SU-DHL-6 (cell line): ENCODE measurements at regions not wholly inside any gene's neighbourhood (a gene's known extent, or its start where the extent isn't known, plus 50 kb on each side); places are given as distances from the start of the nearest gene placed in this dataset.

Source experiments
- H2AFZ ChIP-seq: fragments of 200-600 bp; sonication (generic); 2 replicates; pipeline ENCODE4 v1.6.1; 2014; ENCODE audit warnings: low read depth, mild to moderate bottlenecking, moderate library complexity, mixed read lengths, antibody characterized with exemption, low read length; ENCODE audit not compliant: severe bottlenecking
- H3F3A ChIP-seq: fragments of 200-600 bp; shearing (Covaris generic); 2 replicates; pipeline ENCODE4 v1.6.0; 2016; ENCODE audit warnings: antibody characterized with exemption, mild to moderate bottlenecking; ENCODE audit not compliant: insufficient read depth
- H3K27ac ChIP-seq: fragments of 200-600 bp; sonication (generic); 2 replicates; pipeline ENCODE4 v1.5.1; 2016; ENCODE audit warnings: low read depth, mild to moderate bottlenecking, low read length, moderate library complexity, mixed read lengths
- H3K27me3 ChIP-seq: fragments of 200-600 bp; sonication (generic), shearing (Covaris generic); 2 replicates; pipeline ENCODE4 v1.6.0; 2014; ENCODE audit warnings: mild to moderate bottlenecking, low read length
- H3K36me3 ChIP-seq: fragments of 200-600 bp; sonication (generic); 2 replicates; pipeline ENCODE4 v1.6.1; 2014; ENCODE audit warnings: mild to moderate bottlenecking, low read length, mixed read lengths
- H3K4me2 ChIP-seq: fragments of 300-600, 200-600 bp; shearing (Covaris generic), sonication (generic); 2 replicates; pipeline ENCODE4 v1.6.0; 2014; ENCODE audit warnings: low read length, low read depth, mild to moderate bottlenecking; ENCODE audit not compliant: poor library complexity, severe bottlenecking
- H3K4me3 ChIP-seq: fragments of 200-600 bp; sonication (generic); 2 replicates; pipeline ENCODE4 v1.5.1; 2014; ENCODE audit warnings: antibody characterized with exemption, low read length, mild to moderate bottlenecking, mixed read lengths; ENCODE audit not compliant: insufficient read depth, poor library complexity, severe bottlenecking
- H3K79me2 ChIP-seq: fragments of 200-600 bp; sonication (generic); 2 replicates; pipeline ENCODE4 v1.6.1; 2014; ENCODE audit warnings: mild to moderate bottlenecking, low read length, moderate library complexity; ENCODE audit not compliant: insufficient read depth
- H3K9ac ChIP-seq: fragments of 200-600 bp; sonication (generic); 2 replicates; pipeline ENCODE4 v1.7.0; 2014; ENCODE audit warnings: mild to moderate bottlenecking, low read length
- H3K9me2 ChIP-seq: fragments of 200-600 bp; sonication (generic); replicated peaks from 2 replicates; pipeline ENCODE4 v1.6.1; 2014; ENCODE audit warnings: low read length; ENCODE audit not compliant: insufficient read depth
- H3K9me3 ChIP-seq: fragments of 200-600 bp; sonication (generic); 2 replicates; pipeline ENCODE4 v1.6.1; 2014; ENCODE audit warnings: low read length, mixed read lengths; ENCODE audit not compliant: insufficient read depth
- H4K20me1 ChIP-seq: fragments of 200-600 bp; sonication (generic); 2 replicates; pipeline ENCODE4 v1.6.1; 2014; ENCODE audit warnings: low read depth, mild to moderate bottlenecking, antibody characterized with exemption, low read length, moderate library complexity, mixed read lengths
- CTCF ChIP-seq: fragments of 200-600 bp; sonication (generic); IDR thresholded peaks from one replicate; pipeline ENCODE4 v1.5.1; 2017; ENCODE audit warnings: antibody characterized with exemption, mild to moderate bottlenecking, low read length, moderate library complexity; ENCODE audit not compliant: insufficient read depth, poor library complexity, severe bottlenecking
- EZH2phosphoT487 ChIP-seq: fragments of 200-600 bp; sonication (generic), shearing (Covaris generic); conservative IDR thresholded peaks from 2 replicates; pipeline ENCODE4 v1.6.1; 2018; ENCODE audit warnings: mild to moderate bottlenecking, antibody characterized with exemption, low read length, moderate library complexity, mixed read lengths

GRCh38 chr2:125591954-125592353 is 1064.0 kb upstream of the GYPC start:
- TF ChIP-seq EZH2phosphoT487, result no peak
- no peak for TF ChIP-seq CTCF
- no peak overlapping the region for H3K4me2 ChIP-seq
- no peaks in the 10 kb centered on the region for H3K9me3 ChIP-seq
- no peak overlapping the region for H3K27ac ChIP-seq
- no peak overlapping the region for H2AFZ ChIP-seq
- no peaks in the 10 kb centered on the region for H4K20me1 ChIP-seq
- no peaks in the 10 kb centered on the region for H3K36me3 ChIP-seq
- H3K79me2 ChIP-seq, result no peaks in the 10 kb centered on the region
- no peaks in the 10 kb centered on the region for H3K27me3 ChIP-seq
- H3K9me2 ChIP-seq, result no peaks in the 10 kb centered on the region
- no peak overlapping the region for H3K9ac ChIP-seq
- H3K4me3 ChIP-seq, result no peak overlapping the region
- H3F3A ChIP-seq, result no peaks in the 10 kb centered on the region

- Histone ChIP-seq H2AFZ (no peak overlapping the region), H3K27me3 (no peaks in the 10 kb centered on the region), H3K9me3 (no peaks in the 10 kb centered on the region), H3K9ac (no peak overlapping the region), H3K79me2 (no peaks in the 10 kb centered on the region), H3K4me2 (no peak overlapping the region), H3F3A (no peaks in the 10 kb centered on the region), H3K9me2 (no peaks in the 10 kb centered on the region), H3K4me3 (no peak overlapping the region), H3K36me3 (no peaks in the 10 kb centered on the region), H3K27ac (no peak overlapping the region), H4K20me1 (no peaks in the 10 kb centered on the region)
- TF ChIP-seq CTCF, result no peak
Observed at GRCh38 chr2:125593036-125593435, 1062.9 kb upstream of the GYPC start.

GRCh38 chr2:125596612-125597011 is 1059.3 kb upstream of the GYPC start:
- no peak overlapping the region for H2AFZ ChIP-seq
- no peaks in the 10 kb centered on the region for H3F3A ChIP-seq
- H4K20me1 ChIP-seq, result no peaks in the 10 kb centered on the region
- TF ChIP-seq EZH2phosphoT487 (no peak), CTCF (no peak)
- no peak overlapping the region for H3K4me3 ChIP-seq
- H3K79me2 ChIP-seq, result no peaks in the 10 kb centered on the region
- no peaks in the 10 kb centered on the region for H3K9me2 ChIP-seq
- no peak overlapping the region for H3K9ac ChIP-seq
- no peaks in the 10 kb centered on the region for H3K27me3 ChIP-seq
- H3K36me3 ChIP-seq, result no peaks in the 10 kb centered on the region
- no peak overlapping the region for H3K4me2 ChIP-seq
- no peaks in the 10 kb centered on the region for H3K9me3 ChIP-seq
- no peak overlapping the region for H3K27ac ChIP-seq

- H3K9ac ChIP-seq, result no peak overlapping the region
- no peaks in the 10 kb centered on the region for H3K27me3 ChIP-seq
- no peak overlapping the region for H3K4me2 ChIP-seq
- no peak overlapping the region for H3K4me3 ChIP-seq
- no peaks in the 10 kb centered on the region for H4K20me1 ChIP-seq
- no peaks in the 10 kb centered on the region for H3F3A ChIP-seq
- H3K36me3 ChIP-seq, result no peaks in the 10 kb centered on the region
- no peaks in the 10 kb centered on the region for H3K9me2 ChIP-seq
- no peak for TF ChIP-seq CTCF
- TF ChIP-seq EZH2phosphoT487, result no peak
- H3K9me3 ChIP-seq, result no peaks in the 10 kb centered on the region
- no peak overlapping the region for H2AFZ ChIP-seq
- no peak overlapping the region for H3K27ac ChIP-seq
- no peaks in the 10 kb centered on the region for H3K79me2 ChIP-seq
Observed at GRCh38 chr2:125615438-125615837, 1040.5 kb upstream of the GYPC start.
